Subcutaneous abdominal adipose tissue (tissue), 5 donors: ENCODE measurements at regions not wholly inside any gene's neighbourhood (a gene's known extent, or its start where the extent isn't known, plus 50 kb on each side); places are given as distances from the start of the nearest gene placed in this dataset.

Experiments used
- H3K27ac ChIP-seq: one replicate; pipeline ENCODE4 v1.7.0; 2013; ENCODE audit warnings: low read depth, mild to moderate bottlenecking, inconsistent platforms, low read length, moderate library complexity
- H3K27me3 ChIP-seq, 5 donors: one replicate each; pipeline ENCODE4 v1.7.0; 2013; ENCODE audit warnings: low read length in 5 of 5, inconsistent platforms in 1 of 5; ENCODE audit not compliant: control insufficient read depth in 5 of 5, insufficient read depth in 4 of 5
- H3K36me3 ChIP-seq, 5 donors: one replicate each; pipeline ENCODE4 v1.7.0; 2013; ENCODE audit warnings: low read length in 5 of 5; ENCODE audit not compliant: control insufficient read depth in 5 of 5, insufficient read depth in 5 of 5
- H3K4me1 ChIP-seq, 5 donors: one replicate each; pipeline ENCODE4 v1.7.0; 2013; ENCODE audit warnings: low read length in 5 of 5, mild to moderate bottlenecking in 3 of 5, moderate library complexity in 1 of 5; ENCODE audit not compliant: control insufficient read depth in 5 of 5, insufficient read depth in 5 of 5
- H3K4me3 ChIP-seq, 5 donors: one replicate each; pipeline ENCODE4 v1.7.0; 2013; ENCODE audit warnings: low read length in 5 of 5, low read depth in 1 of 5
- H3K9ac ChIP-seq, 5 donors: one replicate each; pipeline ENCODE4 v1.7.0; 2013; ENCODE audit warnings: low read length in 5 of 5, mild to moderate bottlenecking in 4 of 5, moderate library complexity in 3 of 5
- H3K9me3 ChIP-seq, 5 donors: one replicate each; pipeline ENCODE4 v1.7.0; 2013; ENCODE audit warnings: low read length in 5 of 5; ENCODE audit not compliant: control insufficient read depth in 5 of 5
- donor health status: healthy.
- donor health status: healthy.
- donor health status: healthy.
- donor health status: healthy.
- donor health status: healthy.

- Histone ChIP-seq H3K4me3 (no peak overlapping the region), H3K27ac (no peak overlapping the region), H3K9ac (no peak overlapping the region), H3K9me3 (peaks cover 0 to under 1% (median 0%) of the 10 kb centered on the region in 5 donors), H3K4me1 (peaks cover 0 to 28% (median 12%) of the 10 kb centered on the region in 5 donors), H3K36me3 (no peaks in the 10 kb centered on the region), H3K27me3 (no peaks in the 10 kb centered on the region)
These were observed 221.4 kb downstream of the IKZF2 start for GRCh38 chr2:212929971-212930370.

GRCh38 chr2:212929116-212929515 lies 222.3 kb downstream of the IKZF2 start:
- Histone ChIP-seq H3K36me3 (no peaks in the 10 kb centered on the region), H3K27me3 (no peaks in the 10 kb centered on the region), H3K9ac (no peak overlapping the region), H3K4me1 (peaks cover 0 to 28% (median 12%) of the 10 kb centered on the region in 5 donors), H3K27ac (no peak overlapping the region), H3K4me3 (no peak overlapping the region), H3K9me3 (peaks cover 0 to 5% (median 3%) of the 10 kb centered on the region in 5 donors)

GRCh38 chr2:212928681-212929080 lies 222.7 kb downstream of the IKZF2 start:
- H3K4me3 ChIP-seq, result no peak overlapping the region
- peaks cover 0 to 28% (median 12%) of the 10 kb centered on the region in 5 donors for H3K4me1 ChIP-seq
- peaks cover 0 to 5% (median 3%) of the 10 kb centered on the region in 5 donors for H3K9me3 ChIP-seq
- peak overlapping the region; percentile 38 for H3K27ac ChIP-seq
- H3K36me3 ChIP-seq, result no peaks in the 10 kb centered on the region
- H3K27me3 ChIP-seq, result no peaks in the 10 kb centered on the region
- no peak overlapping the region for H3K9ac ChIP-seq

GRCh38 chr2:212926940-212927339 lies 224.5 kb downstream of the IKZF2 start:
- Histone ChIP-seq H3K27ac (peak overlapping the region; percentile 38), H3K4me3 (peak overlapping the region in 1 of 5 donors; percentile 43), H3K9ac (no peak overlapping the region), H3K27me3 (no peaks in the 10 kb centered on the region), H3K9me3 (peaks cover 0 to 5% (median 3%) of the 10 kb centered on the region in 5 donors), H3K36me3 (no peaks in the 10 kb centered on the region), H3K4me1 (peaks cover 0 to 28% (median 12%) of the 10 kb centered on the region in 5 donors)

- no peaks in the 10 kb centered on the region for H3K27me3 ChIP-seq
- H3K4me1 ChIP-seq, result peaks cover 0 to 21% (median 7%) of the 10 kb centered on the region in 5 donors
- no peaks in the 10 kb centered on the region for H3K36me3 ChIP-seq
- H3K9me3 ChIP-seq, result peaks cover 0 to 5% (median 3%) of the 10 kb centered on the region in 5 donors
- H3K9ac ChIP-seq, result no peak overlapping the region
- H3K4me3 ChIP-seq, result no peak overlapping the region
- no peak overlapping the region for H3K27ac ChIP-seq
These were observed 228.0 kb downstream of the IKZF2 start for GRCh38 chr2:212923393-212923792.

GRCh38 chr2:212922701-212923100 lies 228.7 kb downstream of the IKZF2 start:
- no peaks in the 10 kb centered on the region for H3K36me3 ChIP-seq
- peaks cover 0 to 16% (median 7%) of the 10 kb centered on the region in 5 donors for H3K4me1 ChIP-seq
- H3K9me3 ChIP-seq, result peaks cover 0 to 5% (median 3%) of the 10 kb centered on the region in 5 donors
- H3K4me3 ChIP-seq, result no peak overlapping the region
- H3K9ac ChIP-seq, result no peak overlapping the region
- H3K27me3 ChIP-seq, result no peaks in the 10 kb centered on the region
- no peak overlapping the region for H3K27ac ChIP-seq

GRCh38 chr2:212921711-212922110 lies 229.7 kb downstream of the IKZF2 start:
- no peak overlapping the region for H3K4me3 ChIP-seq
- H3K9me3 ChIP-seq, result peaks cover 0 to 5% (median 3%) of the 10 kb centered on the region in 5 donors
- H3K27ac ChIP-seq, result no peak overlapping the region
- peaks cover 0 to 14% (median 8%) of the 10 kb centered on the region in 5 donors for H3K4me1 ChIP-seq
- H3K36me3 ChIP-seq, result no peaks in the 10 kb centered on the region
- no peaks in the 10 kb centered on the region for H3K27me3 ChIP-seq
- H3K9ac ChIP-seq, result no peak overlapping the region

GRCh38 chr2:212921061-212921460 lies 230.4 kb downstream of the IKZF2 start:
- peaks cover 0 to 13% (median 9%) of the 10 kb centered on the region in 5 donors for H3K4me1 ChIP-seq
- no peak overlapping the region for H3K27ac ChIP-seq
- H3K9me3 ChIP-seq, result peaks cover 0 to 5% (median 3%) of the 10 kb centered on the region in 5 donors
- no peaks in the 10 kb centered on the region for H3K36me3 ChIP-seq
- H3K9ac ChIP-seq, result no peak overlapping the region
- no peaks in the 10 kb centered on the region for H3K27me3 ChIP-seq
- no peak overlapping the region for H3K4me3 ChIP-seq

GRCh38 chr2:212919238-212919637 lies 232.2 kb downstream of the IKZF2 start:
- H3K36me3 ChIP-seq, result no peaks in the 10 kb centered on the region
- H3K27me3 ChIP-seq, result no peaks in the 10 kb centered on the region
- H3K27ac ChIP-seq, result no peak overlapping the region
- H3K4me3 ChIP-seq, result no peak overlapping the region
- H3K9ac ChIP-seq, result no peak overlapping the region
- peaks cover 0 to 13% (median 9%) of the 10 kb centered on the region in 5 donors for H3K4me1 ChIP-seq
- H3K9me3 ChIP-seq, result no peaks in the 10 kb centered on the region

GRCh38 chr2:212918336-212918735 lies 233.1 kb downstream of the IKZF2 start:
- Histone ChIP-seq H3K4me1 (peaks cover 0 to 13% (median 11%) of the 10 kb centered on the region in 5 donors), H3K27me3 (no peaks in the 10 kb centered on the region)

More at GRCh38 chr2:212918336-212918735, 233.1 kb downstream of the IKZF2 start:
- no peak overlapping the region for H3K4me3 ChIP-seq
- H3K36me3 ChIP-seq, result no peaks in the 10 kb centered on the region
- no peak overlapping the region for H3K27ac ChIP-seq
- no peaks in the 10 kb centered on the region for H3K9me3 ChIP-seq
- no peak overlapping the region for H3K9ac ChIP-seq
